Heart left ventricle (tissue), 13 donors: ENCODE measurements at regions not wholly inside any gene's neighbourhood (a gene's known extent, or its start where the extent isn't known, plus 50 kb on each side); places are given as distances from the start of the nearest gene placed in this dataset.

Experiments used
- CTCF ChIP-seq, 12 donors: fragments of 200-600 bp; sonication (generic) in 4 of 12; IDR thresholded peaks; one replicate each; pipeline versions ENCODE4 v1.5.0 to v1.8.0; 2018 to 2022; ENCODE audit warnings: antibody characterized with exemption in 12 of 12, mild to moderate bottlenecking in 5 of 12
- POLR2A ChIP-seq, 2 donors: fragments of 450-650 bp; IDR thresholded peaks; one replicate each; pipeline ENCODE4 v1.6.1; 2017; ENCODE audit warnings: antibody characterized with exemption in 2 of 2, mild to moderate bottlenecking in 2 of 2, moderate library complexity in 2 of 2
- donor health status: ischemic (EF 13 %, LVEDD 7.1; RV severe dilation, severe dysfunction).
- donor health status: DM: no; HTN: yes; CAD: no.
- donor health status: DM: no; HTN: no; CAD: no.
- donor health status: ischemic (EF 25% LVEDD 6.9; RV normal size, moderate dysfunction).
- donor health status: ischemic (EF 25% LVEDD 5.7; RV mildly dilated, moderate dysfunction).
- donor health status: ischemic (EF 35%, LVEDD 5.7; RV mildly dilated, moderate dysfunction).
- donor health status: nonischemic (EF 11% LVEDD 7.7; RV severe dilation, severe dysfunction).
- donor health status: DM: yes; HTN: yes; CAD: no.
- donor health status: PGD.
- donor health status: ischemic (EF 29% LVEDD 5.4; RV normal size, mild dysfunction).
- donor health status: nonischemic (EF 23%, LVEDD 6.1; RV moderate dilation, normal function).

GRCh38 chr17:12507026-12507595, 158.6 kb upstream of the MYOCD start:
- no peak for TF ChIP-seq POLR2A (IDR thresholded peaks at IDR 0.05)
- no peak for TF ChIP-seq CTCF (IDR thresholded peaks at IDR 0.05)
